Activated CD8-positive, alpha-beta memory T cell treated with anti-CD3 and anti-CD28 coated beads for 48 hours (primary cell): ENCODE measurements at regions not wholly inside any gene's neighbourhood (a gene's known extent, or its start where the extent isn't known, plus 50 kb on each side); places are given as distances from the start of the nearest gene placed in this dataset.

Experiments
- DNase-seq, 3 experiments: peaks; one replicate each; pipeline ENCODE4 v3.0.0-alpha.2; 2020; ENCODE audit warnings: low read depth in 2 of 3, low spot score in 2 of 3

DNA sequence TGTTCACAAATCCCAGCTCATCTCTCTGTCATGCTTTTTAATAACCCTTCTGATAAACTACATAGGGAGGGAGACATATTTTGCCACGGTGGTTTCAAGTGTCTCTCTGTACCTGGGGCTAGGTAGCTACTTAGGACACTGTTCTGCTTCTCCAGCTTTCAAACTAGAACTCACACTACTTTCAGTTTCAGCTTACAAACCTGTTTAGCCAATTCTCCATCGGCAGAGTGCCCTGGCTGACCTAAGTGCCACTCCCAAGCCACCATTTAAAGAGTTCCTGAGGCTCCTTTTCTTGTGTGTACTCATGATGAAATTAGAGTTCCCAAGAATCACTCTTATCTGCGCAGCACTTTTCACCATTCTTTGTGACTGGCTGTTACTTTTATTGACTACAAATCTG lies 899.2 kb downstream of the FAT4 start:
- DNase-seq: no peak

- no peak for DNase-seq
Observed at GRCh38 chr4:126215759-126216158, 901.0 kb downstream of the FAT4 start.

DNA sequence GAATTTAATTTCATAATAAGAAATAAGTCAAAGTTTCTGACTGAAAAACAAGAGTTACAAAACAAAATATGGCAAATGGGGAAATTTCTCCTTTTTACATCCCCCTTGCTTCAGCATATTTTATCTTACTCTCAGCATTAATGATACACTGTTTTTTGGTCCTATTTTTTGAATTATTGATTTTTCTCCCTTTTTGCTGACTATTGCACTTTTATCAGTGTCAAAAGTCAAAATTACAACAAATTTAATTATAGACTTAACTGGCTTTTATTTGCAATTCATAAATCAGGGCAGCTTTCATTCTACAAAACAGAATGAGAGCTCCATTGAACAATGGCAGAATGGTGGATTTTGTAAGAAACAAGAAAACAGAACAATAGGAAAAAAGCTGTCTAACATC lies 901.9 kb downstream of the FAT4 start:
- DNase-seq: no peak

DNA sequence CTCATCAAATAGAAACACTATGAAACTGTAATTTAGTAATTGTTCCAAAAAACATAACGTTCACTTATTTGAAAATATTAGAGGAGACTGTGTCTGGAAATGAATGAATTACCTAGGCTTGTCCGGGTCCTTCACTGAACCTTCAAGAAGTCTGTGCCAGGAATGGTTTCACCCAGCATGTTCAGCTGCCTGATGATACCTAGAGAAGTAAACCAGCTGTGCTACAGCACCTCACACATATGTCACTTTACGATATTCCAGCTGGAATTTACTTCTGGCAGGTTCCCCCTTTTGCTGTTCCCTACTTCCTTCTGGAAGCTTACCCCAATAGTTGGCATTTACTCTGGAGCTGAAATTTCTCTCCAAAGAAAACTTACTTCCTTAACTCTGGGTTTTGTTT lies 906.5 kb downstream of the FAT4 start:
- DNase-seq: no peak

DNA sequence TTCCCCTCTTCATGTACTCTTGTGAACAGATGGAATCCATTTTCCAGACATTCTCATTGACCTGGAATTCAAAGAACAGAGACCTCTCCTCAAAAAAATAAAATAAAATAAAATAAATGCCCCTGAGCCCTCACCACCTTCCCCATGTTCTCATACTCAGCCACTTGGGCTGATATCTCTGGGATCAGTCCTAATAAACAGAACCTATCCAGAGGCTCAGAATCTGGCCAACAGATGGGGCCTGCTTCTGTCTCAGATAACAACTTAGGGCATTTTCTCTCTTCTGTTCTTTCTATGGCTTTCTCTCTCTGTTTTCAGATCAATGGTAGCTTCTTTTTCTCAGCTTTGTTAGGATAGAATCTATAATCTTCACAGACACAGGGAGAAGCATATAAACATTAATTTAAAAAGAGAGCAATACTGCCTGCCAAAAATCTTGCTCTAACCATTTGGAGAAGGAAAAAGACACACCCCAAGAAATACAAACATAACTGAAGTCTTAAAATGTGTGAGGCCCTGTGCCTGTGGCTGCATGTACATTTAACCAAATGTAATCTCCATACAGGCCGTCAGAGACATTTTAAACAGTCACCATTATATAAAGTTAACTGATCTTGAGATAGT lies 907.1 kb downstream of the FAT4 start:
- DNase-seq: no peak

- no peak for DNase-seq
Observed at GRCh38 chr4:126223784-126224407, 909.1 kb downstream of the FAT4 start.

GRCh38 chr4:126227428-126227827 lies 912.7 kb downstream of the FAT4 start:
- DNase-seq: no peak

- DNase-seq: no peak
Observed at GRCh38 chr4:126230269-126230668, 915.5 kb downstream of the FAT4 start.

GRCh38 chr4:126233483-126233882 lies 918.7 kb downstream of the FAT4 start:
- DNase-seq: no peak

DNA sequence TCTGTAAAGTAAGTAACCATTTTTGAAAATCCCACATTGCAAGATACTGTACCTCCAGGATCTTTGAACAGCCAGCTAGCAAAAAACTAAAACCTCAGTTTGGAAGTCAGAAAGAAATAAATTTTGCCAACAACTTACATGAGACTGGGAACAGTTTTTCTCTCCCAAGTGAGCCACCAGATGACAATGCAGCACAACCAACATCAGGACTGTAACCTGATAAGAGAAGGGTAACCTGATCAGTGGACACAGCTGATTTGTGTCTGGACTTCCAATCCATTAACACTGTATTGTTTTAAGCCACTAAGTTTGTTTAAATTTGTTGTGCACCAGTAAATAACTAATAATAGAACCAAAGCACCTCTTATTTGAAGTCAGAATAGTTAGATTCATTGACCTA lies 923.3 kb downstream of the FAT4 start:
- no peak for DNase-seq

- DNase-seq: no peak
Observed at GRCh38 chr4:126241634-126242033, 926.9 kb downstream of the FAT4 start.

DNA sequence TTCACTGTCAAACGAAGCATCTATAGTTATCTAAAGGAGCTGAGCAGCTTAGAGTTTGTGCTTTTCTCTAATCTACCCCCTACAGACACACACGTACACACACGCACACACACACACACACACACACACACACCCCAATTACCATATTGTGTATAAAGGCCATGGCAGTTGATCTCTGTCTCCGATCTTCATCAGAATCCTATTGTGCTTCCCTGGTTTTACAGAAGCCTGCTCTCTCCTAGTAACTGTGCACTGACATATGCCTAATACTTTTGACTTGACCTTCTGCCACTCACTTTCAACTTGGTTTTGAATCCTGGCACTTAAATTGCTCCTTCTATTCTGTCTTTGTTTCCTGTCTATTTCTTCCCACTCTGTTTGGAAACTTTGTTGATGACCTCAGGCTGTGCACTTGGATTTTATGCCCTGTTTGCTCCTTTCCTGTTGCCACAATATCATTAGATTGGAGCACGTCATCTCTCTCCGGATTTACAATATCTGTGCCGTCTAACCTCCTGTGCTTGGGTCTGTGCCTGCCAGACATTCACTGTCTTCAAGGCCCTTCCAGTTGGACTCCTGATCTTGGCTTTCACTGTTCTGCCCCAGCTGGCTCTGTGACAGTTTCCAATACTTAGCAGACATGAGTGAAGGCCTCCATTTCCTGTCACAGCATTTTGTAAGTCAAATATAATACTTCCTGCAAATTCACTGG lies 928.1 kb downstream of the FAT4 start:
- no peak for DNase-seq

DNA sequence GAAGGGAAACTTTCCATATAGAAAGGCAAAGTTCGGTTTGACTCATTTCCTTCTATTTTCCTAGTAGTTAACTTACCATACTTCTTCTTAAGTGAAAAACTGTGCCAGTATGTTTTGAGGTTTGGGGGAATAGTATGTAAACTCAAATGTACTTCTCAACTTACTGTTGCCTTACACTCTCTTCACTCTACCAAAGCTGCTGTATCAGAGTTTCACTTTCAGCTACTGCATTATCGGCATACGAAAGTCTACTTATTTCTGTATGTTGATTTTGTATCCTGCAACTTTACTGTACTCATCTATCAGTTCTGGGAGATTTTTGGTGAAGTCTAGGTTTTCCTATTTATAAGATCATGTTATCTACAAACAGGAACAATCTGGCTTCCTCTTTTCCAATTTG lies 932.7 kb downstream of the FAT4 start:
- DNase-seq: no peak

- DNase-seq: no peak
Observed at GRCh38 chr4:126250006-126250405, 935.3 kb downstream of the FAT4 start.

- no peak for DNase-seq
Observed at GRCh38 chr4:126251169-126251568, 936.4 kb downstream of the FAT4 start.

DNA sequence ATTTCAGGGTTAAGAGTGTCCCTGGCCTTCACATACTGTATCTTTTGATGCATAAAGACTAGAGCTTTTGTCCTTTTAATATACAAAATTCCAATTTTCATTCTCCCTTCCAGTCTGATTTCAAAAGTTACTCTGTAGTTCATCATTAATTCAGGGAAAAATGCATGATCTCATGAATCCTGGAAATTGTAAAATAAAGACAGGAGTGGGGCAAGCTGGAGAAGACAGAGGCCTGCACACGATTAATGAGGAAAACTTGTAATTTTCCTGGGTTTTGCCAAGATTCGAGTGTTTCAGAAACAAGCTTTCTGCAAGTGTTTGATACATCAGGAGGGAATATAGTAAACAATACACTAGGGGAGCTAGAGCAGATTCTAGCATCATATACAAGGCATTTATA lies 947.9 kb downstream of the FAT4 start:
- DNase-seq: no peak

- DNase-seq: no peak
Observed at GRCh38 chr4:126264839-126265238, 950.1 kb downstream of the FAT4 start.

- DNase-seq: no peak
Observed at GRCh38 chr4:126265888-126266287, 951.1 kb downstream of the FAT4 start.

GRCh38 chr4:126267689-126268088 lies 952.9 kb downstream of the FAT4 start:
- DNase-seq: no peak

DNA sequence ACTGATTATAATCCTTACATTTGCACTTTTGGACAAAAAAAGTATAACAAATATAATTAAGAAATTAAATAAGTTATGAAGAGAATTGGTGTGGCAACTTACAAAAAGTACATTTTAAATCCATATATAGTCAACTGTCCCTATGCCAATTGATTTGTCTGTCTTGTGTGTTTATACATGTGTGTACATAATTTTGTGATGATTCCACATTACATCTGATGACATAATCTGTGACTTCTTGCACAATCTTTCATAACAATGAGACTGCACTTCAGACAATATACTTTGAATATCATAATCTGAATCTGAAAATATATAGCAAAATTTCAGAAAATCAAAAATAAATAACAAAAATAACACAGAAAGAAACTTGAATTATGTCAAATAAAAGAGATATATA lies 953.4 kb downstream of the FAT4 start:
- DNase-seq: no peak

GRCh38 chr4:126269106-126269505 lies 954.4 kb downstream of the FAT4 start:
- DNase-seq: no peak

DNA sequence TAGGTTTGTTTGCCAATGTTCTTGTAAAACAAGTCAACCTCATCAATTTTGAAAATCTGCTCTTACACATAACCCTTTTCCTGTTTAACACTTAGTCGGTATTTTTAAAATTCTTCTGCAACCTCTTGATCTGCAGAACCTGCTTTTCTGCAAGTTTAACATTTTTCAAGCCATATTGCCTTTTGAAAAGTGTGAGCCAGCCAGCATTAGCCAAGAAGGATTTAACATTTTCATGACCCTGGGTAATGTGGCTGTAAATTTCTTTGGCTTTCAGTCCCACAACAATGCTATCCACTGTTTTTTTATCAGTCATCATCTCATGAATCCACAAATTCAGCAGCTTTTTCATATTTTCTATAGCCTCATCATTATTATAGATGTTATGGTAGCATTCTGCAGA lies 956.5 kb downstream of the FAT4 start:
- no peak for DNase-seq

DNA sequence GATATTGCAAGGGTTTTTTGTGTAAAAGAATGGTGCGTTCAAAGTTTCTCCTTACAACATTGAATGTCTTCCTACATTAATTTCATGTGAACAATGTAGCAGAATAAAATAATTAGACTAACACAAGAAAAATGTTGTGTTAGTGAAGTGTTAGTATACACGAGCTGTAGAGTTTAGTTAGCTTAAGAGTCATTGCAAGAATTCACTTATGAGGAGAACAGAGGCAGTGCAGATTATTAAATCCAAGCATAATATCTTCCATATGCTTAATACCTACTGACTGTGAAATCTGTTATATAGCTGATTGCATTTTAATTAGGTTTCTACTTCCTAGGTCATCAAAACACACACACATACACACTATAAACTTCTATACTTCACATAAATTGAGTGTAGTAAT lies 959.0 kb downstream of the FAT4 start:
- no peak for DNase-seq
